Endothelial cell of umbilical vein (primary cell): ENCODE measurements at regions not wholly inside any gene's neighbourhood (a gene's known extent, or its start where the extent isn't known, plus 50 kb on each side); places are given as distances from the start of the nearest gene placed in this dataset.

Experiments used
- EZH2 ChIP-seq: IDR thresholded peaks from 2 replicates; pipeline ENCODE4 v1.6.1; 2012; ENCODE audit warnings: borderline replicate concordance, low read depth, mild to moderate bottlenecking, moderate library complexity, low read length, inconsistent platforms; ENCODE audit not compliant: severe bottlenecking
- JUN ChIP-seq: IDR thresholded peaks from 2 replicates; pipeline ENCODE4 v1.6.1; 2011; ENCODE audit warnings: borderline replicate concordance, low read depth; ENCODE audit not compliant: insufficient read length, insufficient read depth
- POLR2A ChIP-seq: IDR thresholded peaks from 2 replicates; pipeline ENCODE4 v1.6.1; 2012; ENCODE audit warnings: low read depth, mild to moderate bottlenecking, control low read depth, low read length
- POLR2AphosphoS5 ChIP-seq: IDR thresholded peaks from 2 replicates; pipeline ENCODE4 v1.6.1; 2012; ENCODE audit warnings: low read depth, mild to moderate bottlenecking, control low read depth, low read length, moderate library complexity; ENCODE audit not compliant: insufficient read depth
- TF ChIP-seq, protein P1 (sequence below), 2 donors: IDR thresholded peaks; 1 replicate in 1 of 2; 2 replicates in 1 of 2; pipeline ENCODE4 v1.5.1; 2011; ENCODE audit warnings: low read length in 2 of 2, mild to moderate bottlenecking in 2 of 2, moderate library complexity in 2 of 2, control low read depth in 1 of 2, inconsistent platforms in 1 of 2, low read depth in 1 of 2; ENCODE audit not compliant: insufficient read depth in 1 of 2; ENCODE audit errors: extremely low read depth in 1 of 2
- TF ChIP-seq, protein P2 (sequence below): IDR thresholded peaks from 2 replicates; pipeline ENCODE4 v1.6.1; 2011; ENCODE audit not compliant: insufficient read depth, insufficient read length

DNA sequence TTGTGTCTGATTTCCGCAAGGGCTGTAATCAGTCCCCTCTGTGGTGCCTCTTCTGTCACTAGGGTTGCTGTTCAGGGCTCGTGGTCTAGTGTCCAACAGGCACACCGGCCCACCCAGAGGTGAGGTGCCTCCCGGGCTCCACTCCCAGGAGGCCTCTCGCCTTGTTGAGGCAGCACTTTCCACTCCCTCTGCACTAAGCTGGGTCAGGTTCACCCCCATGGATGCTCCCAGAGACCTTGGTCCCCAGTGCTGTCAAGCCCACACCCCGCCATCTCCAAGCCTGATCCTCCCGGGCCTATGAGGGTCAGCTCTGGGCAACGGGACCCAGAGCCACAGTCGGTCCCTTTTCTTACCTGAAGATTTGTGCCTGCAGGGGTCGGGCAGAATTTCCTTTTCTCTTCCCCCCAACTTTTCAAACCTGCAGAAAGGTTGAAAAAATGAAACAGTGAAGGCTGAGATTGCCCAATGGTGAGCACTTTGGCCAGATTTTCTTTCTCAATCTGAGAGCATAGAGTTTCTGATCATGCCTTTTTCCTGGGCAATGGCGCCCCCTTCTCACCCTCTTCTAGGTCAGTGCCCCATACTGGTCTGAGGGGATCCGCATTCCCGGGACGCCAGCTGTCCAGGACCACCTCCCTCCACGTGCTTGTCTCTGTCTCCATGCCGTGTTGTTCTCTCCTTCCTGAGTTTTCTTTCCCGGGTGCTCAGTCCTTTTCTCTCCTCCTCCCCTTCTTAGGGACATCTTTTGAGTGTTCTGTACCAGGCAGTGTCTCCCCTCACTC, 148.0 kb downstream of the ASB1 start:
- TF ChIP-seq, protein P1, sequence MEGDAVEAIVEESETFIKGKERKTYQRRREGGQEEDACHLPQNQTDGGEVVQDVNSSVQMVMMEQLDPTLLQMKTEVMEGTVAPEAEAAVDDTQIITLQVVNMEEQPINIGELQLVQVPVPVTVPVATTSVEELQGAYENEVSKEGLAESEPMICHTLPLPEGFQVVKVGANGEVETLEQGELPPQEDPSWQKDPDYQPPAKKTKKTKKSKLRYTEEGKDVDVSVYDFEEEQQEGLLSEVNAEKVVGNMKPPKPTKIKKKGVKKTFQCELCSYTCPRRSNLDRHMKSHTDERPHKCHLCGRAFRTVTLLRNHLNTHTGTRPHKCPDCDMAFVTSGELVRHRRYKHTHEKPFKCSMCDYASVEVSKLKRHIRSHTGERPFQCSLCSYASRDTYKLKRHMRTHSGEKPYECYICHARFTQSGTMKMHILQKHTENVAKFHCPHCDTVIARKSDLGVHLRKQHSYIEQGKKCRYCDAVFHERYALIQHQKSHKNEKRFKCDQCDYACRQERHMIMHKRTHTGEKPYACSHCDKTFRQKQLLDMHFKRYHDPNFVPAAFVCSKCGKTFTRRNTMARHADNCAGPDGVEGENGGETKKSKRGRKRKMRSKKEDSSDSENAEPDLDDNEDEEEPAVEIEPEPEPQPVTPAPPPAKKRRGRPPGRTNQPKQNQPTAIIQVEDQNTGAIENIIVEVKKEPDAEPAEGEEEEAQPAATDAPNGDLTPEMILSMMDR (IDR thresholded peaks at IDR 0.05; ENCODE audit: extremely low read depth in 1 of 2, insufficient read depth in 1 of 2, low read depth in 1 of 2, low read length in 2 of 2) = no peak
- no peak for TF ChIP-seq EZH2
- TF ChIP-seq POLR2AphosphoS5 = no peak
- TF ChIP-seq, protein P2, sequence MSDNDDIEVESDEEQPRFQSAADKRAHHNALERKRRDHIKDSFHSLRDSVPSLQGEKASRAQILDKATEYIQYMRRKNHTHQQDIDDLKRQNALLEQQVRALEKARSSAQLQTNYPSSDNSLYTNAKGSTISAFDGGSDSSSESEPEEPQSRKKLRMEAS = no peak
- no peak for TF ChIP-seq POLR2A
- no peak for TF ChIP-seq JUN
